HL-60 (cell line): ENCODE measurements at regions not wholly inside any gene's neighbourhood (a gene's known extent, or its start where the extent isn't known, plus 50 kb on each side); places are given as distances from the start of the nearest gene placed in this dataset.

ENCODE experiments used
- GABPA ChIP-seq: IDR thresholded peaks from 2 replicates; pipeline ENCODE4 v1.6.1; 2012; ENCODE audit warnings: low read depth
- POLR2AphosphoS5 ChIP-seq: IDR thresholded peaks from 2 replicates; pipeline ENCODE4 v1.6.1; 2012; ENCODE audit warnings: low read depth
- SPI1 ChIP-seq: IDR thresholded peaks from 2 replicates; pipeline ENCODE4 v1.6.1; 2012; ENCODE audit warnings: low read depth, mild to moderate bottlenecking, borderline replicate concordance
- TF ChIP-seq, protein P1 (sequence below): IDR thresholded peaks from one replicate; pipeline ENCODE4 v1.5.1; 2011; ENCODE audit warnings: low read length, control low read depth, inconsistent platforms; ENCODE audit not compliant: insufficient read depth
- TF ChIP-seq, protein P2 (sequence below): IDR thresholded peaks from 2 replicates; pipeline ENCODE4 v1.6.1; 2012; ENCODE audit warnings: low read depth; ENCODE audit not compliant: insufficient replicate concordance

DNA sequence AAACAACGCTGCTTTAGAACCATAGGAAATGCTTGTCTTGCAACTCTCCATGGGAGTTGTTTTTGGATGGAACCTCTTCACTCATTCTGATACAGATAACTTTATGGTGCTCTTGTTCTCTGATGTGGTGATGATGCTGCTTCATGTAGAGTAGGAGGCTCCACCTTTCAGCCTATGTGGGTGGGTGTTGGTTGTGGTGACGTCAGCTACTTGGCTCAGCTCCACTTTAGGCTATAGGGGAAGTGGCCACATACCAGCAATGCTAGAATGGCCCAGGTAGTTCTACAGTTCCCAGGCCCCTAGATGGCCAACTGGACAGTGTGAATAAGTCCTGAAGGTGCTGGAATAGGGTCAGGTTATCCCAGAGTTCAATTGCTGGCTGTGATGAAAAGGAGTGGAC lies 192.1 kb downstream of the TBX22 start:
- no peak for TF ChIP-seq POLR2AphosphoS5
- TF ChIP-seq, protein P1, sequence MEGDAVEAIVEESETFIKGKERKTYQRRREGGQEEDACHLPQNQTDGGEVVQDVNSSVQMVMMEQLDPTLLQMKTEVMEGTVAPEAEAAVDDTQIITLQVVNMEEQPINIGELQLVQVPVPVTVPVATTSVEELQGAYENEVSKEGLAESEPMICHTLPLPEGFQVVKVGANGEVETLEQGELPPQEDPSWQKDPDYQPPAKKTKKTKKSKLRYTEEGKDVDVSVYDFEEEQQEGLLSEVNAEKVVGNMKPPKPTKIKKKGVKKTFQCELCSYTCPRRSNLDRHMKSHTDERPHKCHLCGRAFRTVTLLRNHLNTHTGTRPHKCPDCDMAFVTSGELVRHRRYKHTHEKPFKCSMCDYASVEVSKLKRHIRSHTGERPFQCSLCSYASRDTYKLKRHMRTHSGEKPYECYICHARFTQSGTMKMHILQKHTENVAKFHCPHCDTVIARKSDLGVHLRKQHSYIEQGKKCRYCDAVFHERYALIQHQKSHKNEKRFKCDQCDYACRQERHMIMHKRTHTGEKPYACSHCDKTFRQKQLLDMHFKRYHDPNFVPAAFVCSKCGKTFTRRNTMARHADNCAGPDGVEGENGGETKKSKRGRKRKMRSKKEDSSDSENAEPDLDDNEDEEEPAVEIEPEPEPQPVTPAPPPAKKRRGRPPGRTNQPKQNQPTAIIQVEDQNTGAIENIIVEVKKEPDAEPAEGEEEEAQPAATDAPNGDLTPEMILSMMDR, result no peak
- TF ChIP-seq GABPA, result no peak
- TF ChIP-seq, protein P2, sequence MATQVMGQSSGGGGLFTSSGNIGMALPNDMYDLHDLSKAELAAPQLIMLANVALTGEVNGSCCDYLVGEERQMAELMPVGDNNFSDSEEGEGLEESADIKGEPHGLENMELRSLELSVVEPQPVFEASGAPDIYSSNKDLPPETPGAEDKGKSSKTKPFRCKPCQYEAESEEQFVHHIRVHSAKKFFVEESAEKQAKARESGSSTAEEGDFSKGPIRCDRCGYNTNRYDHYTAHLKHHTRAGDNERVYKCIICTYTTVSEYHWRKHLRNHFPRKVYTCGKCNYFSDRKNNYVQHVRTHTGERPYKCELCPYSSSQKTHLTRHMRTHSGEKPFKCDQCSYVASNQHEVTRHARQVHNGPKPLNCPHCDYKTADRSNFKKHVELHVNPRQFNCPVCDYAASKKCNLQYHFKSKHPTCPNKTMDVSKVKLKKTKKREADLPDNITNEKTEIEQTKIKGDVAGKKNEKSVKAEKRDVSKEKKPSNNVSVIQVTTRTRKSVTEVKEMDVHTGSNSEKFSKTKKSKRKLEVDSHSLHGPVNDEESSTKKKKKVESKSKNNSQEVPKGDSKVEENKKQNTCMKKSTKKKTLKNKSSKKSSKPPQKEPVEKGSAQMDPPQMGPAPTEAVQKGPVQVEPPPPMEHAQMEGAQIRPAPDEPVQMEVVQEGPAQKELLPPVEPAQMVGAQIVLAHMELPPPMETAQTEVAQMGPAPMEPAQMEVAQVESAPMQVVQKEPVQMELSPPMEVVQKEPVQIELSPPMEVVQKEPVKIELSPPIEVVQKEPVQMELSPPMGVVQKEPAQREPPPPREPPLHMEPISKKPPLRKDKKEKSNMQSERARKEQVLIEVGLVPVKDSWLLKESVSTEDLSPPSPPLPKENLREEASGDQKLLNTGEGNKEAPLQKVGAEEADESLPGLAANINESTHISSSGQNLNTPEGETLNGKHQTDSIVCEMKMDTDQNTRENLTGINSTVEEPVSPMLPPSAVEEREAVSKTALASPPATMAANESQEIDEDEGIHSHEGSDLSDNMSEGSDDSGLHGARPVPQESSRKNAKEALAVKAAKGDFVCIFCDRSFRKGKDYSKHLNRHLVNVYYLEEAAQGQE, result no peak
- TF ChIP-seq SPI1, result no peak
